GM21529 (cell line): ENCODE measurements at regions not wholly inside any gene's neighbourhood (a gene's known extent, or its start where the extent isn't known, plus 50 kb on each side); places are given as distances from the start of the nearest gene placed in this dataset.
"Not testable (repeated sequence)": the region's sequence is repeated elsewhere in the genome, so short reads cannot be mapped to it uniquely, and the experiment has no call there.

Experiments used
- ATAC-seq: cut with Tn5 transposase; IDR thresholded peaks from one replicate; pipeline ENCODE4 v1.9.1; 2021; ENCODE audit not compliant: unreplicated experiment

DNA sequence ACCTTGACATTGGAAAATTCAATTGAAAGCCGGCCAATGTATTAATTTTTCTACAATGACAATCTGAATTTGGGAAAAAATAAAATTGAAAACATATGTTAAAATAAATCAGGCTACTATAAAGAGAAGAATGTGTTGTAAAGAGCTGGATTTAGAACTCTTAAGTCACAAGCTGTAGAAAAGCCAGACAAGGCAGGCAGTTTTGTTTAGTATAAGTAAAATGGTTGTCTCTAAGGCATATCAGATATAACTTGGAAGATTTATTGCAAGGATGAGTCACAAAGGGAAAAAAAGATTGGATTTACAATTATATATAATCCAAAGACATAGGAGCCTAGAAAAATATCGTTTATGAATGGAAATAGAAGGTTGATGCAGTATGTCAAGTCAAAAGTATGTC is 549.1 kb upstream of the EPHA5 start:
- no peak for ATAC-seq

DNA sequence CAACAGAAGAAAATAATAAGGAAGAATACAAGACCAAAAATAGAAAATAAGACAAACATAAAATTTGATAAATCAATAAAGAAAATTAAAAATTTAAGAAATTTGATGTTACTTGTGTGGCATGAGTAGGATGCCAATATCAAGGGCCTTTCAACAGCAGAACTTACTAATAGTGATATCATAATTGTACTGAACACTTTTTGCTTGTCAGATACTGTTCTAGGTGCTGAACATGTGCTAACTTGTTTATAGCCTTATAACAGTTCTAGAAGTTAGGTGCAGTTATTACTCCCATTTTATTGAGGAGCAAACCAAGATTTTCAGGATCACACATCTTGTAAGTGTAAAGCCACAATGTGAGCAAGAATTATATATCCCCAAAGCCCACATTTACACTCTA is 546.0 kb upstream of the EPHA5 start:
- ATAC-seq = no peak

DNA sequence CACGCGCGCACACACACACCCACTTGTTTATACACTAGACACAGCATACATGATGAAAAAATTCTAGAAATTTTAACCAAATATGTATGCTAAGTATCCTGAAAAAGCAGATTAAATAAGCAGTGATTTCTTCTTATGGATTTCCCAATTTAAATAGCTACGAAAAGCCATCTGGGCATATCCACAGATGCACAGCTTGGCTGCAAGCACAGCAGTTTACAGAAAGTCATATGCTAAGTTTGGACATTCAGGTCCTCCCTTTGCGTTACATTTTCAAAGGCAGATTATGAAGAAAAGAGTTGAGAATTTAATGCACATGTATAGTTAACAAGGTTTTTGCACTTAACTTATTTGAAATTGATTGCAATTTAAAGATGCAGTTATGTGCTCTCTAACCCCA is 542.2 kb upstream of the EPHA5 start:
- no peak for ATAC-seq

- ATAC-seq = no peak
These were observed 534.4 kb upstream of the EPHA5 start for GRCh38 chr4:66204534-66205247.

GRCh38 chr4:66202870-66203269 is 532.6 kb upstream of the EPHA5 start:
- ATAC-seq = no peak

GRCh38 chr4:66197451-66197850 is 527.2 kb upstream of the EPHA5 start:
- no peak for ATAC-seq

DNA sequence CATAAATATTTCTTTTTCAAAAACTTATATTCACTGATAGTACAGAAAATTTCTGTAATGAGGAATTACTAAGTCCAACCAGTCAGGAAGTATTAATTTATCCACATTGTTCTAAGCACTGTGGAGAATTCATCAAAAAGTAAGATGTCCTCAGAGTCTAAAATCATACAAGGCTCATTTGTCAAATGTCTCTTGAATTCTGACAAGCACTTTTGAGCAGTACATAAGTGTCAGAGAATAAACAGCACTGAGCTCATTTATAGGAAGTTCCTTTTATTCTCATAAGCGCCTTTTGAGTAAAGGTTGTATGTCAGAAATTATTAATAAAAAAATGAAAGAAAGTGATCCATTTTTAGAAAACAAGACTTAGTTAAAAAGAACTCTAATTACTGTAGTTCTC is 523.2 kb upstream of the EPHA5 start:
- no peak for ATAC-seq

DNA sequence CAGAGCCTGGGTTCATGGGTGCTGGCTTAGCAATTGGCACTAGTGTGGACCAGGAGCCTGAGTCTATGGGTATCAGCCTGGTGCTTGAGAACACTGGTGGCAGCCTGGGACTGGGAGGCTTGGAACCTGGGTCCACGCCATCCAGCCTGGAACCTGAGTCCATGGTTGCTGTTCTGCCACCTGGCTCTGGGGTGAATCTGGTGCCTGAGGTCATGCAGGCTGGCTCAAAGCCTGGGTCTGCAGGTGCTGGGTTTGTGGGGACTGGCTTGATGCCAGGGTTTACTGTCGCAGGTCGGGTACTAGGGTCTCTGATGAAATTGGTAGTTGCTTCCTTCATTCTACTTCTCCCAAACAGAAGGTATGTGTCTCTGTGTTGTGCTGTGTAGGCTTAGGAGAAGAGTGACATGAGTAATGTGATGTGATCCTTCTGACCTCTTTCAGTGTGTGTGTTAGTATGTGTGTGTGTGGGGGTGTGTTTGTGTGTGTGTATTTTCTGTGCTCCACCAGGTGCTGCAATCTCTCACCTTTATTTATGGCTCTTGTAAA is 517.0 kb upstream of the EPHA5 start:
- no peak for ATAC-seq

DNA sequence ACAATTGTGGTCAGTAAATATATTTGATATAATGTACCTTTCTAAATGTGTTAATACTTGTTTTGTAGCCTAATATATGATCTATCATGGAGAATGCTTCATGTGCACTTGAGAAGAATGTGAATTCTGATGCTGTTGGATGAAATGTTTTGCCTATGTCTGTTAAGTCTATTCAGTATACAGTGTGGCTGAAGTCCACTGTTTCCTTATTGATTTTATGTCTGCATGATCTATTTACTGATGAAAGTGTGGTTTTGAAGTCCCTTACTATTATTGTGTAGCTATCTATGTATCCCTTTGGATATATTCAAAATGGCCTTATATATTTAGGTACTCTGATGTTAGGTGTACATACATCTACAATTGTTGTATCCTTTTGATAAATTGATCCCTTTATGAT is 515.8 kb upstream of the EPHA5 start:
- no peak for ATAC-seq

DNA sequence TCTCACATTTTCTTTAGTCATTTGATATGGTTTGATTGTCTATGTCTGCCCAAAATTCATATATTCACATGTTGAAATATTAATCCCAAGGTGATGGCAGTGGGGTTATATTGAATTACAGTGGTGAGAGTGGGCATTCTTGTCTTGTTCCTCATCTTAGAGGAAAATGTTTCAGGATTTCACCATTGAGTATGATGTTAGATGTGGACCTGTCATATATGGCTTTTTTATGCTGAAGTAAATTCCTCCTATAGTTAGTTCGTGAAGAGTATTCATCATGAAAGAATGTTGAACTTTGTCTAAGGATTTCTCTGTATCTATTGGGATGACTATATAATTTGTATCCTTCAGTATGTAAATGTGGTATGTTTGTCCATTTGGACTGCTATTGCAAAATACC is 512.3 kb upstream of the EPHA5 start:
- no peak for ATAC-seq

- no peak for ATAC-seq
These were observed 508.6 kb upstream of the EPHA5 start for GRCh38 chr4:66178906-66179305.

DNA sequence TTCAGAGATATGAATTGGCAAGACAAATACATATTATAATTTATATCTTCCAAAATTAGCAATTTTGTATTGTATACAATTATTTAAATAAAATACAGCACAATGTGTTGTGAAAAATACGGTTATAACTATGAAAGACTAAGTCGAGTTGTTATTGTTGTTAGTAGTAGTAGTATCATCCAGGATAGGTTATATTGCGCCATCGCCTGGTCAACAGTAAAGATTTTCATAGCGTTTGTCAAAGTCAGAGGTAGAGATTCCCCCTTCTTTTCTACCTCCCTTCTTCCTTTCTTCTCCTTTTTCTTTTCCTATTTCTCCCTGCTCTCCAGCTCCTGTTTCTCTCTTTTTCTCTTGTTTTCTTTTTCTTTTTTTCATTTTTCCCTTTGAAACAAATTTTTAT is 499.1 kb upstream of the EPHA5 start:
- no peak for ATAC-seq

DNA sequence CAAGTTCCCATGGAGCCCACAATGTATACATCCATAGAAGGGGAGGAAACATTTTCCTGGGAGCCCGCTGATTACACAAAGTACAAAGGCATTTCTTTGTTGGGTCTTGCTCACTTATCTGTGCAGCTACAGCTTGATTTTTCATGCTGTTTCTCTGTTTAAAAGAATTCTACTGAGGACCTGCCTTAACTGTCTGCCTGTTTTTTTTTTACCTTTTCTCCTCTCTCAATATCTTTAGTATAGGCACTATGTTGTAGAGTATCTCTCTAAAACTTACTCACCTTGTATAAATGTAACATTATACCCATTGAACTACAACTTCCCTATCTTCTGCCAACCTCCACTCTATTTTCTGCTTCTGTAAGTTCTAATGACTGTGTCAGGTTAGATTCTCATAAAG is 494.6 kb upstream of the EPHA5 start:
- no peak for ATAC-seq

DNA sequence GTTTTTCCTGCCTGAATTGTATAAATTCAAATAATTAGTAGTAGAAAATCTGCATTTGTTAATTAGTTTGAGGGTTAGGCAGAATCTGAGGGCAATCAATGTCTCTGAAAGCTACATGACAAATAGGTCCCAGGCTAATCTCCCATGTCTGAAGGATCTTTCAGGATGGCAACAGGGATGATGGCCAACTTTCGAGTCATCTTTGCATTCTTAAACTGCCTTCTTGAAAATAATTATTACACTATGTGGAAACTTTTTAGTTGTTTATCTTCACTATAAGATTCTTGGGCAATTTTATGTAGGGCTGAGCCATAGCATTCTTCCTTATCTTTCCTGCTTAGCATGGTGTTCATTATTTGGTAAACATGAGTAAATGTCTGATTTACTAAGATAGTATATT is 490.3 kb upstream of the EPHA5 start:
- no peak for ATAC-seq

DNA sequence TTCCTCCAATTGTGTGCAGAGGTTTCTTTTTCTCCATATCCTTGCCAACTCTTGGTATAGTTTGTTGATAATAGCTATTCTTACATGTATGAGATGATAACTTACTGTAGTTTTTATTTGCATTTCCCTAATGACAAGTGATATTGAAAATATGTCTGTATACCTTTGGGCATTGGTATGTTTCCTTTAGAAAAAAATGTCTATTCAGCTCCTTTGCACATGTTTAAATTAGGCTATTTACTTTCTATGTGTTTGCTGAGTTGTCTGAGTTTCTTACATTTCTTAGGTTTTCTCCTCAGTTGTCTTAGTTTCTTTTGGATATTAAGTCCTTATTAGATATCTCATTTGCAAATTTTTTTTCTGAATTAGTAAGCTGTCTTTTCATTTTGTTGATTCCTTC is 487.3 kb upstream of the EPHA5 start:
- ATAC-seq = no peak

DNA sequence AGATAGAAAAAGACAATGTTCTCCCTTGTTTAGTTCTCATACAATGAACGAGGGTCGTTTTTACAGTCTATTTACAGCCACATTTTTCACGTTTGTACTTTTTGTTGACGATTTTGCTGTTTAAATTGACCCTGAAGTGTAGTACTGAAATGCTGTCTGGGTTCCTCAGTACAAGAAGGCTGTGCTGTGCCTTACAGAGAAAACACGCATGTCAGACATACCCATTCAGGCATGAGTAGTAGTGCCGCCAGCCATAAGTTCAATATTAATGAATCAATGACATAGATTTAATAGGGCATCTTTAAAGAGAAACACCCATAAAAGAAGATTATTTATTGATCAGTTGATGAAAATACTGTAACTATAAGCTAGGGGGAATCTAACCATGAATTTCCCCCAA is 459.8 kb upstream of the EPHA5 start:
- no peak for ATAC-seq

- no peak for ATAC-seq
These were observed 453.6 kb upstream of the EPHA5 start for GRCh38 chr4:66123831-66124413.

DNA sequence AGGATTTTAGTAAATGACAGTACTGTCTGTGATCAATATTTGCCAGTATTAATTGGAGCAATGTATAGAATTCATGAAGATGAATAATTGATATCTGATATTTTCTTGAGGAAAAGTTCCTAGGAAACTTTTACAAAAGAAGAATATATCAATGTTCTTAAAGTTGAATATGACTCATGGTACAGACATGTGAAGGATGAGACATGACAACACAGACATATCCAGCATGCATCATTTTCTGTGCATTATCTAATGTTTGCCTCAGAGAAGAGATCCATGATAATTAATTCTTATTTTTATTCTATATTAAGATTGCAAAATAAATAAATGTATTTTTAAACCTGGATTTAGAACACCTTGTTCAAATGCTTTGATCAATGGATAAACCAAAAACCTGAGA is 452.9 kb upstream of the EPHA5 start:
- no peak for ATAC-seq

GRCh38 chr4:66115231-66115630 is 444.9 kb upstream of the EPHA5 start:
- not testable (repeated sequence) for ATAC-seq

DNA sequence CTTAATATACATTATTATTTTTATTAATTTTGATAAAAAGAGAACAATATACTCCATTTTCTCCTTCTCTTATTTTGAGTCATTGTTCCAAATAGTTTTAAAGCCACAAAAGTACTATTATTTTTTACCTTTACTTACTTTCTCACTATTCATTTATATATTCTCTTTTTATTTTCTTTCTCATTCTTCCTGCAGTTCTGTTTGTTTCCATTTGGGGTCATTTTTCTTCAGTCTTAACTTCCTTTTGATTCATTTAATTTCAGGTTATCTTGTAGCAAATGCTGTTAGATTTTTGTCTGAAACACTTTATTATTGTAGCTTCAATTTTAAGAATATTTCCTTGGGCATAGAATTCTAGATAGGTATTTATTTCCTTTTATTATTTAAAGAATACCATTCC is 438.6 kb upstream of the EPHA5 start:
- no peak for ATAC-seq

- no peak for ATAC-seq
These were observed 426.9 kb upstream of the EPHA5 start for GRCh38 chr4:66097218-66097617.

GRCh38 chr4:66095065-66095464 is 424.8 kb upstream of the EPHA5 start:
- ATAC-seq = no peak

DNA sequence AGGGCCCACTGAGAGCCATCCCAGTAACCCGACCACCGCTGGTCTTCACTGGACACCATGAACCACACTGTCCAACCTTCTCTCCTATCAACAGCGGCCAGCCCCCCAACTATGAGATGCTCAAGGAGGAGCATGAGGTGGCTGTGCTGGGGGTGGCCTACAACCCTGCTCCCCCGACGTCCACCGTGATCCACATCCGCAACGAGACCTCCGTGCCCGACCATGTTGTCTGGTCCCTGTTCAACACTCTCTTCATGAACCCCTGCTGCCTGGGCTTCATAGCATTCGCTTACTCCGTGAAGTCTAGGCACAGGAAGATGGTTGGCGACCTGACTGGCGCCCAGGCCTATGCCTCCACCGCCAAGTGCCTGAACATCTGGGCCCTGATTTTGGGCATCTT is 423.8 kb upstream of the EPHA5 start:
- ATAC-seq = no peak
